Uterus (tissue), 2 donors: ENCODE measurements at regions not wholly inside any gene's neighbourhood (a gene's known extent, or its start where the extent isn't known, plus 50 kb on each side); places are given as distances from the start of the nearest gene placed in this dataset.

ENCODE experiments used
- POLR2A ChIP-seq, 2 donors: fragments of 450-650 bp; IDR thresholded peaks; one replicate each; pipeline ENCODE4 v1.6.1; 2016; ENCODE audit warnings: antibody characterized with exemption in 2 of 2, mild to moderate bottlenecking in 1 of 2, moderate library complexity in 1 of 2
- TF ChIP-seq, protein P1 (sequence below), 4 experiments: fragments of 200-600 bp in 2 of 4; fragments of 450-650 bp in 2 of 4; sonication (generic) in 2 of 4; IDR thresholded peaks; one replicate each; pipeline ENCODE4 v1.5.1; 2016 to 2019; ENCODE audit warnings: antibody characterized with exemption in 4 of 4, mild to moderate bottlenecking in 2 of 4, moderate library complexity in 1 of 4

DNA sequence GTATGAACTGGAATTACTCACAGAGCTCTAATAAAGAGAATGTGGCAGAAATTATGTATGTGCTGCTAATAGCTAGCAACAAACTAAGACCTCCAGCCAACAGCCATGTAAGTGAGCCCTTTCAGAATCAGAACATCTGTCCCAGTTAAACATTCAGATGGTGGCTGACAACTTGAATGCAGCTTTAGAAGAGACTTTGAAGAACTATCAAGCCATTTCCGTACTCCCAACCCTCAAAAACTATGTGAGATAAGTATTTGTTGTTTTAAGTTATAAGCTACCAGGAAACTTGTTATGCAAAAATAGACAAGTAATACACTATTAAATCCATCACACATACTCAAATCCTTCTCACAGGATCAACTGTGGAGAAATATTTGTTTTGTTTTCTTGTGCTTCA, 205.2 kb upstream of the EDIL3 start:
- TF ChIP-seq, protein P1, sequence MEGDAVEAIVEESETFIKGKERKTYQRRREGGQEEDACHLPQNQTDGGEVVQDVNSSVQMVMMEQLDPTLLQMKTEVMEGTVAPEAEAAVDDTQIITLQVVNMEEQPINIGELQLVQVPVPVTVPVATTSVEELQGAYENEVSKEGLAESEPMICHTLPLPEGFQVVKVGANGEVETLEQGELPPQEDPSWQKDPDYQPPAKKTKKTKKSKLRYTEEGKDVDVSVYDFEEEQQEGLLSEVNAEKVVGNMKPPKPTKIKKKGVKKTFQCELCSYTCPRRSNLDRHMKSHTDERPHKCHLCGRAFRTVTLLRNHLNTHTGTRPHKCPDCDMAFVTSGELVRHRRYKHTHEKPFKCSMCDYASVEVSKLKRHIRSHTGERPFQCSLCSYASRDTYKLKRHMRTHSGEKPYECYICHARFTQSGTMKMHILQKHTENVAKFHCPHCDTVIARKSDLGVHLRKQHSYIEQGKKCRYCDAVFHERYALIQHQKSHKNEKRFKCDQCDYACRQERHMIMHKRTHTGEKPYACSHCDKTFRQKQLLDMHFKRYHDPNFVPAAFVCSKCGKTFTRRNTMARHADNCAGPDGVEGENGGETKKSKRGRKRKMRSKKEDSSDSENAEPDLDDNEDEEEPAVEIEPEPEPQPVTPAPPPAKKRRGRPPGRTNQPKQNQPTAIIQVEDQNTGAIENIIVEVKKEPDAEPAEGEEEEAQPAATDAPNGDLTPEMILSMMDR (IDR thresholded peaks at IDR 0.05) = no peak
- no peak for TF ChIP-seq POLR2A (IDR thresholded peaks at IDR 0.05)
